HG03378 (cell line): ENCODE measurements at regions not wholly inside any gene's neighbourhood (a gene's known extent, or its start where the extent isn't known, plus 50 kb on each side); places are given as distances from the start of the nearest gene placed in this dataset.

Experiments
- ATAC-seq: cut with Tn5 transposase; IDR thresholded peaks from one replicate; pipeline ENCODE4 v1.9.1; 2021; ENCODE audit warnings: mild to moderate bottlenecking, moderate library complexity; ENCODE audit not compliant: unreplicated experiment

- ATAC-seq: no peak
Observed at GRCh38 chr1:69126796-69127195, 440.9 kb upstream of the LRRC7 start.

GRCh38 chr1:69128204-69128603 lies 439.5 kb upstream of the LRRC7 start:
- ATAC-seq: no peak

GRCh38 chr1:69129538-69129937 lies 438.2 kb upstream of the LRRC7 start:
- ATAC-seq: no peak

GRCh38 chr1:69138172-69138571 lies 429.6 kb upstream of the LRRC7 start:
- ATAC-seq: no peak

GRCh38 chr1:69139007-69139406 lies 428.7 kb upstream of the LRRC7 start:
- ATAC-seq: no peak

- ATAC-seq: no peak
Observed at GRCh38 chr1:69146303-69146702, 421.4 kb upstream of the LRRC7 start.

GRCh38 chr1:69148731-69149130 lies 419.0 kb upstream of the LRRC7 start:
- no peak for ATAC-seq

- no peak for ATAC-seq
Observed at GRCh38 chr1:69157046-69157756, 410.5 kb upstream of the LRRC7 start.

- ATAC-seq: no peak
Observed at GRCh38 chr1:69163241-69163640, 404.5 kb upstream of the LRRC7 start.

- ATAC-seq: no peak
Observed at GRCh38 chr1:69163779-69164178, 403.9 kb upstream of the LRRC7 start.

GRCh38 chr1:69167876-69168275 lies 399.8 kb upstream of the LRRC7 start:
- ATAC-seq: no peak

GRCh38 chr1:69171248-69171647 lies 396.5 kb upstream of the LRRC7 start:
- ATAC-seq: no peak

- no peak for ATAC-seq
Observed at GRCh38 chr1:69172003-69173000, 395.4 kb upstream of the LRRC7 start.

- no peak for ATAC-seq
Observed at GRCh38 chr1:69175053-69175452, 392.7 kb upstream of the LRRC7 start.

- ATAC-seq: no peak
Observed at GRCh38 chr1:69180358-69180757, 387.4 kb upstream of the LRRC7 start.

GRCh38 chr1:69185378-69185777 lies 382.3 kb upstream of the LRRC7 start:
- ATAC-seq: no peak

GRCh38 chr1:69191335-69191734 lies 376.4 kb upstream of the LRRC7 start:
- no peak for ATAC-seq

GRCh38 chr1:69195136-69195535 lies 372.6 kb upstream of the LRRC7 start:
- no peak for ATAC-seq

GRCh38 chr1:69196071-69196470 lies 371.7 kb upstream of the LRRC7 start:
- ATAC-seq: no peak

- no peak for ATAC-seq
Observed at GRCh38 chr1:69197816-69198215, 369.9 kb upstream of the LRRC7 start.

- no peak for ATAC-seq
Observed at GRCh38 chr1:69201716-69202115, 366.0 kb upstream of the LRRC7 start.

GRCh38 chr1:69203166-69203565 lies 364.6 kb upstream of the LRRC7 start:
- ATAC-seq: no peak
